GM18498 (cell line): ENCODE measurements at regions not wholly inside any gene's neighbourhood (a gene's known extent, or its start where the extent isn't known, plus 50 kb on each side); places are given as distances from the start of the nearest gene placed in this dataset.

Experiments used
- ATAC-seq: cut with Tn5 transposase; IDR thresholded peaks from one replicate; pipeline ENCODE4 v1.9.1; 2021; ENCODE audit warnings: mild to moderate bottlenecking, moderate library complexity; ENCODE audit not compliant: unreplicated experiment

DNA sequence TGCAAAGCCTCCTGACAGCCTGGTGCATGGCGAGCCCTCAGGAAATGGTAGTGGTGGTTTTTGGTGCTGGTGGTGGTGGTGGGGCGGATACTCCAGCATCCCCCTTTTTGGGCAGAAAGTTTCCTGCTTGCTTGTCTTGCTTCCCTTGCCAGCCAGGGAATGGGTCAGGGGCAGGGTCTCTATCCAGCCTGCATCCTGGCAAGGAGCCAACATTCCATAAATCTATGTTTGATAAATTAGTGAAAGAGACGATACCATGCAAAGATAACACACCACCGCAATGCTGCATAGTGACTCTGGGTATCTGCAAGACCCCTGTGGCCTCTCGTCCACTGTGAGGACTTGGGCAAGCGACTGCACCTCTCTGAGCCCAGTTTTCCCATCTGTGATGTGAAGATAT lies 246.2 kb downstream of the LRFN2 start:
- no peak for ATAC-seq

DNA sequence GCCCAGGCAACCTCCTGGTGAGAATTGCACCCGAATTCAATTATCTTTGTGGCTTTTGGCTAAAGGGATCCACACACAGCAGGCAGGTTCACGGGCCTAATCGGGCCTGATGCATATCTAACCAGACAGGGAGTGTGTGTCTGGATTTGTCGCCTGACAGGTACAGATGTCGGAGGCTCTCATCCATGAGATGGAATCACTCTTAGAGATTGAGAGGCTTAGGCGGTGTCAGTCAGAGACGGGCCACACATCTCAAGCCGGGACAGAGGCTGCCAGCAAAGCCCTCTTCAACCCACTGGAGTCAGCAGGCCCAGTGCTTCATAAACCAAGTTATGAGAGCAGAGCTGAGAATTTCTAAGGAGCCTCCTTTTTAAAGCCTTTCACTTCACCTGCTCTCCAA lies 247.0 kb downstream of the LRFN2 start:
- no peak for ATAC-seq

DNA sequence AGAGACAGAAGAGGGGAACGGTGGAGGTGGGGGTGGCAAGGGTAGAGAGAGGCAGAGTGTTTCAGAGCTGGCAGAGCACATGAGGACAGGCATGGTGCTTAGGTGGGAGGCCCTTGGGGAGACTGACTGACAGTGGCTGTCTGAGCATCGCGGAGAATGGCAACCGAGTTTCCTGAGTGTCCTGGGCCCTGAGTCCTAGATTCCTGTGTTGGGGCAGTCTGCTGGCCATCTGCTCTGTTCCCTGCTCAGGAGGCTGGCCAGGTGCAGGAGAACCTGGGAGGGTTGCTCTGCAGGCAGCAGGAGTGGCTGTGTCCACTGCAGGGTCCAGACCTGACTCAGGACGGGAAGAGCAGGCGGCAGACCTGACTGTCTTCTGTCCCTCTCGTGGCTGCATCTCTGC lies 248.9 kb downstream of the LRFN2 start:
- no peak for ATAC-seq

DNA sequence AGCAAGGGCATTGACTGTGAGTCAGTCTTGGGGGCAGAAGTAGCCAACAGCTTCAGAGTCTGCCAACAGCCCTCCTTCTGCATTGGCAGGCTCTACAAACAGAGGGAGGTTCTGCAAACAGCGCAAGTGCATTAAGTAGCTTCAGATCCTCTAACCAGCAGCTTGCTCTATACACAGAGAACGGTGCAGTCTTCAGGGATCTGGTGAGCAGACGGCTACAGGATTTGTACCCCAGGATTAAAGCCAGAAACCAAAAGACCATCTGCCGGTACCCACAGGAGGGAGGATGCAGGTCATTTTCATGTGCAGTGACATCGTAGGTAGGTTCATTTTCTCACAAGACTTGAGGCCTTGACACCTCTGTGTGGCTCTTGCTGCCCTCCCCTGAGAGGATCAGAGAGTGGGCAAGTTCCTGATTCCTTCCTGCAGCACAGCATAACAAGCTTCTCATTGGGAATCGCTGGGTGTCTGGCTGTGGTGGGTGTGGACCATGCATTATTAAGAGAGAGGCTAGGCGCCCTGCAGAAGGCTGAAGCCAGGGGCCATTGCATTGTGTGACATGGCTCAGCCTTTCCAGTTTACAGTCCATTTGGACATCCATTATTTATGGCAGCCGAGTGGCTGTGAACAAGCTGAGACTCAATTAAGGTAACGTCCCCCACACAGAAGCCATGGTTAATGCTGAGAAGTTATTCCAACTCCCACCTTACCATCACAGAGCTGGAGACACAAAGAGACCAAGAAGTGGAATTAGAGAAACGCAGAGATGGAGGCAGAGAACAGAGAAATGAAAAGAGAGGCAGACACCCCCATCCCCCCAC lies 250.0 kb downstream of the LRFN2 start:
- no peak for ATAC-seq

DNA sequence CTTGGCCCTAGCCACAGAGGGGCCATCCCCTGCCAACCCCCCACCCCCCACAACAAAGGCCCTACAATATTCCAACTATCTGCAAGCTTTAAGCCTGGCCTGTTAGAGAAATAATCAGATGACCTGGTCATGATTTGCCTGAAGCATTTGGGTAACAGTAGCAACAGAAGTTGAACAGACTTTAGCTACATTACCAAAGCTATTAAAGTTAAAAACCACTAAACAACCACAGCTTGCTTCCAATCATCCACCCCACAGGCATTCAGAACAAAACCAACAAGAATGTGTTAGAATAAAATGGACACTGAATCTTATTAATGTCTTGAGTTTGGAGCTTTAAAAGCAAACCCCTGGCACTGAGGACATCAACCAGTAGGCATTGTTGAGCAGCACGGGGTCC lies 250.9 kb downstream of the LRFN2 start:
- ATAC-seq, result no peak

GRCh38 chr6:40334496-40335270 lies 252.5 kb downstream of the LRFN2 start:
- ATAC-seq, result no peak

GRCh38 chr6:40331545-40331944 lies 255.6 kb downstream of the LRFN2 start:
- no peak for ATAC-seq

DNA sequence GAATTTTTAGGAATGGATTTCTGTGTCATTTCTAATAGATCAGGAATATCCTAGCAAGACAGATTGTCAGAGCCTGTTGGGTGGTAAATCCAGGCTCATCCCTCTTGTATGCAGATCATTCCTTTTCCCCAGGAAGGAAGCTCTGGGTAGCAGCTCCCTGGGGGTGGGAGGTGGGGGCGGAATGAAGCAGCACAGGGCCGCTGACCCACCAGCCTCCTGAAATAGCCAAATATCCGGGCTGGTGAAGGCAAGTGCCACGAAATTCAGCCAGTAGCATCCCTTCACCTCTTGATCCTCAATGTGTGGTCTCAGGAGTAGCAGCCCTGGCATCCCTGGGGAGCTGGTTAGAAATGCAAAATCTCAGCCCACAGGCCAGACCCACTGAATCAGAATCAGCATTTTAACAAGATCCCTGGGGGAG lies 256.9 kb downstream of the LRFN2 start:
- ATAC-seq, result no peak

GRCh38 chr6:40328986-40329545 lies 258.1 kb downstream of the LRFN2 start:
- ATAC-seq, result no peak

DNA sequence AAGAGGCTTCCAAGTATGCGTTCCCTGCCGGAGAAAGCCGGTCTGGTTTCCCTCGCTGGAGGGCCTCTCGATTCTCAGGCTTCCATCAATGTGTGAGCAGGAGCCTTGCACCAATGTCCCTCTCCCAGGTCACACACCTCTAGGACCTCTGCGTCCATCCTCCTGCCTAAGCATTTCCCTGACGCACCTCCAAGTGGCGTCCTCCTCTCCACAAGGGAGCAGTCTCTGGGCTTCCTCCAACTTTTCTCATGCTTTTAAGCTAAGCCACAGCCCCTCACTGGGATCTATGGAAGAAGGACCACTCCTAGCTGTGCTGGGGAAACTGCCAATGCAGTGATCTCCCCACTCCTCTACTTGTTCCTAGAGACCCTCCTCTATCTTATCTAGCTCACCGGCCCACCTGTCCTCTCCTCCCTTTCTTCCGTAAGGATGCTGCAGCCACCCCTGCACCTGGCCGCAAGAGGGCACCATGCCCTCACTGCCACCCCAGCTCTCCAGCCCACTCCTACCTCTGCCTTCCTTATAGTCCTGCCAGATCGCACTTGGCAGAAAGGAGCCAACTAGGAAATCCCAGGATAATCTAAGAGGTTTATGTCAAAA lies 258.7 kb downstream of the LRFN2 start:
- no peak for ATAC-seq

DNA sequence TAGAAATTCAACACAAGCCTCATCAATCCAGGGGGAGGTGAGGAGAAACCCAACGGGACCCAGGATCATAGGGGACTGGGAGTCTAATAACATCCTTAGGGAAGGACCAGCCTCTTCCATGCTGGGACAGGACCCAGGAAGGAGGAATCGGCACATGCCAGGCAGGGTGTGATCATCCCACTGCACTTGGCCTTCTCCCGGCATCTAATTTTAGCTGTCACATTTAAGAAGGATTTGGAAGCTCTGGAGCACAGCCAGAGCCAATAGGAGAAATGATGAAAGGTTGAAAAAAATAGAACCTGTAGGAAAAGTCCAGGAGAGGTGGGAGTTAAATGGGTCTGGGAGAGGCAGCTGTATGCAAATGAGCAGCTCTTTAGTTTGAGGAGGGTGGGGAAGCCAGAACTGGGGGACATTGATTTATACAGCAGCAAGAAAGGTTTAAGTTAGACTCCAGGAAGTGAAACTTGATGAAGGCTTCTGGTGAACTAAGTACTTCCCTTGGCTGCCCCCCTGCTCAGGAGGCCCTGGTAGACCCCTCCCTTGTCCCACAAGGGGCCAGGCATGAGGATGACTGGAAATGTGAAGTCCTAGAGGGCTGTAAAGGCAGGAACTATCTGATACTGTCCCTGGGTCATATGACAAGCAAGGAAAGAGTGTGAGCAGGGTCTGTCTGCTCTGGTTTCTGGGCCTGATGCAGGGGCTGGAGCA lies 260.3 kb downstream of the LRFN2 start:
- no peak for ATAC-seq

DNA sequence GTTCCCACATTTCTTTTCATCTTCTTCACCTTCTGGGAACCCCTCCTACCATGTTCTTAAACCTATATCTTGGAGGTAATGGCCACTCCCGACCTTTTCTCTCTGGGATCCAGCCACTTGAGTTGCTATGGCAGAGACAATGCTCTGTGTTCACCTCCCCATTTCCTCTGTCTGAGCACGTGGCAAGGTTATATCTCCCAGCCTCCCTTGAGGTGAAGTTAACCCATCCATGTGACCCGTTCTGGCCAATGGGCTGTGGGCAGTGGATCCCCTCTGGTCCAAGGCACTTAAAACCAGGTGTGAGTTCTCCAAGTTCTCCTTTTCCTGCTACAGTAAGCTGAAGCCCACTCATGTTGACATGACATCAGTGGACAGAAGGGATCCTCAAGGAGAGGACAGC lies 261.4 kb downstream of the LRFN2 start:
- no peak for ATAC-seq

- ATAC-seq, result no peak
Measured at GRCh38 chr6:40325041-40325440, 262.1 kb downstream of the LRFN2 start.

DNA sequence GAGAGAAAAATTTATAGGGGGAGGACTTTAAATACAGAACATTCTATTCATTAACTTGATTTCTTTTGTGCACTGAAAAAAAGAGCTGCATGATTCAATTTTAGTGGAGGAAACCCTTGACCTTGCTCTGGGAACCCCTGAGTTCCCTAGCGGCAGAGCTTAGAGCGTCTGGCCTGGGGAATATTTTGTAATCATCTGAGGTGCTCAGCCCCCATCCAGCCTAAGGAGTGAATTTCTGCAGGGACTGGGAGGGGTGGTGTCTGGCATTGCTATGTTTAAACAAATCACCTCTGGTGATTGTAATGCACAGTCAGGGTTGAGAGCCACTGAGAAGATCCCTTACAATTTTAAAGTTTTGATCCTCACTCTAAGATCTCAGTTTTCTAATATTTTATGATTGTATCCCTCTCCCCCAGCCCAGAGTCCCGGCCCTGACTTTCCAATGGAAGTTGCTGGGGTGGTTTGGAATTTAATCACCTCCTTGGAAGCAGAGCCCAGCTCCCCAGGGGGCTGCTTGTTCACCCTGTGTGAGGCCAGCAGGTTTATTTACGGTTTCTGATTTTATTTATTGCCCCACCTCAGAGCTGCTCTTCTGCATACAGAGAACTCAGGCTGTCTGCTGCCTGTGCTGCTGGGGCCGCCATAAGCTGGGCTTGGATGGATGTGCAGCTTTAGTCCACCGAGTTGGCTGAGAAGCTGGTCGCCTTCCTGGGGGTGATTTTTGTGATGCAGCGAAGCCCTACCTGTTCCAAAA lies 263.1 kb downstream of the LRFN2 start:
- no peak for ATAC-seq

GRCh38 chr6:40322336-40322735 lies 264.8 kb downstream of the LRFN2 start:
- no peak for ATAC-seq

- no peak for ATAC-seq
Measured at GRCh38 chr6:40321616-40322015, 265.5 kb downstream of the LRFN2 start.

DNA sequence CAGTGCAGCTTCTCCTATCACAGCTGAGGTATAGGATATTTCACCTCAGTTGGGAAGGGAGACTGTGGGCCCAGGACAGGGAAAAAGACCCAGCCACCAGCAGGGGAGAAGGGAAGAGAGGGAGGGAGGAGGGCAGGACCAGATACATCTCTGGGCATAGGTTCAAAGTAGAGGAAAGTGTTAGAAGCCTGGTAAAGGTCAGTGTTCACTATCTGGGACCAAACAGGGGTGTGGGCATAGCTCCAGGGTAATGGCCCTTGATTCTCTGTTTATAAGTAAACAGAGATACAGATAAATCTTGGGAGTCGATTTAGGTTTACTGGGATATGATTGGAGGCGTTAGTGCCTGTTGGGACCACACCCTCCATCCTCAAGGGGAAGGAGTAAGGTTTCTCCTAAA lies 266.2 kb downstream of the LRFN2 start:
- ATAC-seq, result no peak

DNA sequence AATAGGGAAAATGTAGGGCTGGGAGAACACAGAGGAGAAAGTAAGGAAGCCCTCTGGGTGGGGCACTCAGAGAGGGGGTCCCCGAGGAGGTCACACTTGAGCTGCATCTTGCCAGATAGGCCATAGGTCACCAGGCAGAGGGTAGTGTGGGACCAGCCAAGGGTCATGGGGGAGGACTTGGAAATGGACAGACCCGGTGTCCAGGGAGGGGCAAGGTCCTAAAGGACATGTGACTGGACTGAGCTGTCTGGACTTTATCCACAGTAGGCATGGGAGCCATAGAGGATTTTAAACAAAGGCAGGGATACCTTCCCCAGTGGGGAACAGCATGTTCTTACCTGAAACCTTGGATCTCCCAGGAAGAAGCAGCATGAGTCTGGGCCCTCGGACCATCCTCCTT lies 266.7 kb downstream of the LRFN2 start:
- no peak for ATAC-seq

GRCh38 chr6:40319124-40319523 lies 268.0 kb downstream of the LRFN2 start:
- no peak for ATAC-seq

GRCh38 chr6:40315060-40315459 lies 272.1 kb downstream of the LRFN2 start:
- no peak for ATAC-seq
